BLaER1 (cell line): ENCODE measurements at regions not wholly inside any gene's neighbourhood (a gene's known extent, or its start where the extent isn't known, plus 50 kb on each side); places are given as distances from the start of the nearest gene placed in this dataset.

Source experiments
- H3K27ac ChIP-seq: shearing (Covaris generic); formaldehyde crosslinking; 2 replicates; pipeline ENCODE4 v1.8.1; 2022
- H3K27me3 ChIP-seq: shearing (Covaris generic); formaldehyde crosslinking; 2 replicates; pipeline ENCODE4 v1.8.1; 2022
- H3K36me3 ChIP-seq: shearing (Covaris generic); formaldehyde crosslinking; 2 replicates; pipeline ENCODE4 v1.8.1; 2022
- H3K4me1 ChIP-seq: shearing (Covaris generic); formaldehyde crosslinking; 2 replicates; pipeline ENCODE4 v1.8.1; 2022
- H3K4me2 ChIP-seq: shearing (Covaris generic); formaldehyde crosslinking; 2 replicates; pipeline ENCODE4 v1.8.1; 2022
- H3K4me3 ChIP-seq: shearing (Covaris generic); formaldehyde crosslinking; 2 replicates; pipeline ENCODE4 v1.8.1; 2022
- H3K9ac ChIP-seq: shearing (Covaris generic); formaldehyde crosslinking; 2 replicates; pipeline ENCODE4 v1.8.1; 2022
- H3K9me3 ChIP-seq: shearing (Covaris generic); formaldehyde crosslinking; 2 replicates; pipeline ENCODE4 v1.8.1; 2022
- H4K20me1 ChIP-seq: shearing (Covaris generic); formaldehyde crosslinking; 2 replicates; pipeline ENCODE4 v1.8.1; 2022
- Cebpa-rat ChIP-seq: shearing (Covaris generic); IDR thresholded peaks from 2 replicates; pipeline ENCODE4 v1.8.1; 2022

GRCh38 chr3:118838871-118839270 is 195.8 kb downstream of the IGSF11 start:
- Histone ChIP-seq H3K9ac (no peak overlapping the region), H3K9me3 (peaks cover 58% of the 10 kb centered on the region), H3K4me3 (no peak overlapping the region), H3K27ac (no peak overlapping the region), H4K20me1 (no peaks in the 10 kb centered on the region), H3K4me1 (no peaks in the 10 kb centered on the region), H3K36me3 (no peaks in the 10 kb centered on the region), H3K27me3 (no peaks in the 10 kb centered on the region), H3K4me2 (no peak overlapping the region)
- no peak for TF ChIP-seq Cebpa-rat

- Histone ChIP-seq H3K4me2 (no peak overlapping the region), H3K36me3 (no peaks in the 10 kb centered on the region), H3K9me3 (peaks cover 68% of the 10 kb centered on the region), H3K27me3 (no peaks in the 10 kb centered on the region), H3K9ac (no peak overlapping the region), H4K20me1 (no peaks in the 10 kb centered on the region), H3K4me3 (no peak overlapping the region), H3K27ac (no peak overlapping the region), H3K4me1 (no peaks in the 10 kb centered on the region)
- TF ChIP-seq Cebpa-rat, result no peak
Measured at GRCh38 chr3:118842147-118842863, 192.3 kb downstream of the IGSF11 start.

GRCh38 chr3:118846176-118846575 is 188.5 kb downstream of the IGSF11 start:
- no peaks in the 10 kb centered on the region for H3K36me3 ChIP-seq
- H3K27ac ChIP-seq, result no peak overlapping the region
- peaks cover 49% of the 10 kb centered on the region for H3K9me3 ChIP-seq
- H3K4me1 ChIP-seq, result no peaks in the 10 kb centered on the region
- H4K20me1 ChIP-seq, result no peaks in the 10 kb centered on the region
- TF ChIP-seq Cebpa-rat, result no peak
- H3K4me2 ChIP-seq, result no peak overlapping the region
- no peak overlapping the region for H3K4me3 ChIP-seq
- no peak overlapping the region for H3K9ac ChIP-seq
- H3K27me3 ChIP-seq, result no peaks in the 10 kb centered on the region
